SU-DHL-6 (cell line): ENCODE measurements at regions not wholly inside any gene's neighbourhood (a gene's known extent, or its start where the extent isn't known, plus 50 kb on each side); places are given as distances from the start of the nearest gene placed in this dataset.

Experiments
- H2AFZ ChIP-seq: fragments of 200-600 bp; sonication (generic); 2 replicates; pipeline ENCODE4 v1.6.1; 2014; ENCODE audit warnings: low read depth, mild to moderate bottlenecking, moderate library complexity, mixed read lengths, antibody characterized with exemption, low read length; ENCODE audit not compliant: severe bottlenecking
- H3F3A ChIP-seq: fragments of 200-600 bp; shearing (Covaris generic); 2 replicates; pipeline ENCODE4 v1.6.0; 2016; ENCODE audit warnings: antibody characterized with exemption, mild to moderate bottlenecking; ENCODE audit not compliant: insufficient read depth
- H3K27ac ChIP-seq: fragments of 200-600 bp; sonication (generic); 2 replicates; pipeline ENCODE4 v1.5.1; 2016; ENCODE audit warnings: low read depth, mild to moderate bottlenecking, low read length, moderate library complexity, mixed read lengths
- H3K27me3 ChIP-seq: fragments of 200-600 bp; sonication (generic), shearing (Covaris generic); 2 replicates; pipeline ENCODE4 v1.6.0; 2014; ENCODE audit warnings: mild to moderate bottlenecking, low read length
- H3K36me3 ChIP-seq: fragments of 200-600 bp; sonication (generic); 2 replicates; pipeline ENCODE4 v1.6.1; 2014; ENCODE audit warnings: mild to moderate bottlenecking, low read length, mixed read lengths
- H3K4me2 ChIP-seq: fragments of 300-600, 200-600 bp; shearing (Covaris generic), sonication (generic); 2 replicates; pipeline ENCODE4 v1.6.0; 2014; ENCODE audit warnings: low read length, low read depth, mild to moderate bottlenecking; ENCODE audit not compliant: poor library complexity, severe bottlenecking
- H3K4me3 ChIP-seq: fragments of 200-600 bp; sonication (generic); 2 replicates; pipeline ENCODE4 v1.5.1; 2014; ENCODE audit warnings: antibody characterized with exemption, low read length, mild to moderate bottlenecking, mixed read lengths; ENCODE audit not compliant: insufficient read depth, poor library complexity, severe bottlenecking
- H3K79me2 ChIP-seq: fragments of 200-600 bp; sonication (generic); 2 replicates; pipeline ENCODE4 v1.6.1; 2014; ENCODE audit warnings: mild to moderate bottlenecking, low read length, moderate library complexity; ENCODE audit not compliant: insufficient read depth
- H3K9ac ChIP-seq: fragments of 200-600 bp; sonication (generic); 2 replicates; pipeline ENCODE4 v1.7.0; 2014; ENCODE audit warnings: mild to moderate bottlenecking, low read length
- H3K9me2 ChIP-seq: fragments of 200-600 bp; sonication (generic); replicated peaks from 2 replicates; pipeline ENCODE4 v1.6.1; 2014; ENCODE audit warnings: low read length; ENCODE audit not compliant: insufficient read depth
- H3K9me3 ChIP-seq: fragments of 200-600 bp; sonication (generic); 2 replicates; pipeline ENCODE4 v1.6.1; 2014; ENCODE audit warnings: low read length, mixed read lengths; ENCODE audit not compliant: insufficient read depth
- H4K20me1 ChIP-seq: fragments of 200-600 bp; sonication (generic); 2 replicates; pipeline ENCODE4 v1.6.1; 2014; ENCODE audit warnings: low read depth, mild to moderate bottlenecking, antibody characterized with exemption, low read length, moderate library complexity, mixed read lengths
- EZH2phosphoT487 ChIP-seq: fragments of 200-600 bp; sonication (generic), shearing (Covaris generic); conservative IDR thresholded peaks from 2 replicates; pipeline ENCODE4 v1.6.1; 2018; ENCODE audit warnings: mild to moderate bottlenecking, antibody characterized with exemption, low read length, moderate library complexity, mixed read lengths
- TF ChIP-seq, protein P1 (sequence below): fragments of 200-600 bp; sonication (generic); IDR thresholded peaks from one replicate; pipeline ENCODE4 v1.5.1; 2017; ENCODE audit warnings: antibody characterized with exemption, mild to moderate bottlenecking, low read length, moderate library complexity; ENCODE audit not compliant: insufficient read depth, poor library complexity, severe bottlenecking

- Histone ChIP-seq H3K4me3 (no peak overlapping the region), H3K36me3 (no peaks in the 10 kb centered on the region), H3K9ac (no peak overlapping the region), H3K9me2 (no peaks in the 10 kb centered on the region), H3K27me3 (no peaks in the 10 kb centered on the region), H3F3A (no peaks in the 10 kb centered on the region), H2AFZ (peak overlapping the region; percentile 46), H3K4me2 (no peak overlapping the region), H4K20me1 (no peaks in the 10 kb centered on the region), H3K27ac (no peak overlapping the region), H3K79me2 (no peaks in the 10 kb centered on the region), H3K9me3 (no peaks in the 10 kb centered on the region)
- TF ChIP-seq EZH2phosphoT487, result no peak
- TF ChIP-seq, protein P1, sequence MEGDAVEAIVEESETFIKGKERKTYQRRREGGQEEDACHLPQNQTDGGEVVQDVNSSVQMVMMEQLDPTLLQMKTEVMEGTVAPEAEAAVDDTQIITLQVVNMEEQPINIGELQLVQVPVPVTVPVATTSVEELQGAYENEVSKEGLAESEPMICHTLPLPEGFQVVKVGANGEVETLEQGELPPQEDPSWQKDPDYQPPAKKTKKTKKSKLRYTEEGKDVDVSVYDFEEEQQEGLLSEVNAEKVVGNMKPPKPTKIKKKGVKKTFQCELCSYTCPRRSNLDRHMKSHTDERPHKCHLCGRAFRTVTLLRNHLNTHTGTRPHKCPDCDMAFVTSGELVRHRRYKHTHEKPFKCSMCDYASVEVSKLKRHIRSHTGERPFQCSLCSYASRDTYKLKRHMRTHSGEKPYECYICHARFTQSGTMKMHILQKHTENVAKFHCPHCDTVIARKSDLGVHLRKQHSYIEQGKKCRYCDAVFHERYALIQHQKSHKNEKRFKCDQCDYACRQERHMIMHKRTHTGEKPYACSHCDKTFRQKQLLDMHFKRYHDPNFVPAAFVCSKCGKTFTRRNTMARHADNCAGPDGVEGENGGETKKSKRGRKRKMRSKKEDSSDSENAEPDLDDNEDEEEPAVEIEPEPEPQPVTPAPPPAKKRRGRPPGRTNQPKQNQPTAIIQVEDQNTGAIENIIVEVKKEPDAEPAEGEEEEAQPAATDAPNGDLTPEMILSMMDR, result no peak
Observed at GRCh38 chr14:42731480-42731879, 1124.8 kb downstream of the LRFN5 start.

DNA sequence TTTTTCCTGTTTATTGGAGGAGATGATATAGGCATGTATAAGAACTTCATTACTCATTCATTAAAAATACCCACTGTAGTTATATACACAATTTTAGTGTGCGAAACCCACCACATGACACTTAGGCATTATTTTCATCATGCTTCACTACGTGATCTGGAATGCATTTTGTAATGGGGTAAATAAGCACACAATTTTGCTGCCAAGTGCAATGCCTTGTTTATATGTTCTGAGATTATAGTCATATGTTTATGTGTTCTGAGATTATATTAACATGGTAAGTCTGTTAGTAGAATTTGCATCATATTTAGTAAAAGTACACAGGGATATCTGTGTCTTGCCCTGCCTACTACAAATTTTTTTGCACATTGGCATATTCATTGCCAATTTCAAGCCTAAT, 1123.0 kb downstream of the LRFN5 start:
- H3K4me3 ChIP-seq, result no peak overlapping the region
- H3K27ac ChIP-seq, result no peak overlapping the region

GRCh38 chr14:42719391-42719790, 1112.7 kb downstream of the LRFN5 start:
- H2AFZ ChIP-seq, result peak overlapping the region; percentile 1
- no peak for TF ChIP-seq EZH2phosphoT487
- TF ChIP-seq, protein P1, result no peak
- no peak overlapping the region for H3K4me2 ChIP-seq
- H3K4me3 ChIP-seq, result no peak overlapping the region
- no peaks in the 10 kb centered on the region for H3K79me2 ChIP-seq
- H3K9ac ChIP-seq, result no peak overlapping the region
- H4K20me1 ChIP-seq, result no peaks in the 10 kb centered on the region
- no peaks in the 10 kb centered on the region for H3K36me3 ChIP-seq
- H3K9me2 ChIP-seq, result no peaks in the 10 kb centered on the region
- H3K27ac ChIP-seq, result no peak overlapping the region
- H3F3A ChIP-seq, result no peaks in the 10 kb centered on the region
- H3K27me3 ChIP-seq, result no peaks in the 10 kb centered on the region
- no peaks in the 10 kb centered on the region for H3K9me3 ChIP-seq

More for the DNA sequence above, 1123.0 kb downstream of the LRFN5 start:
- no peaks in the 10 kb centered on the region for H3K27me3 ChIP-seq
- TF ChIP-seq, protein P1, result no peak
- TF ChIP-seq EZH2phosphoT487, result no peak
- H3K9ac ChIP-seq, result no peak overlapping the region
- H3K36me3 ChIP-seq, result no peaks in the 10 kb centered on the region
- no peaks in the 10 kb centered on the region for H3K9me2 ChIP-seq
- no peaks in the 10 kb centered on the region for H3F3A ChIP-seq
- H4K20me1 ChIP-seq, result no peaks in the 10 kb centered on the region
- no peaks in the 10 kb centered on the region for H3K79me2 ChIP-seq
- no peaks in the 10 kb centered on the region for H3K9me3 ChIP-seq
- H3K4me2 ChIP-seq, result no peak overlapping the region
- peak overlapping the region; percentile 65 for H2AFZ ChIP-seq

- Histone ChIP-seq H3K4me2 (no peak overlapping the region), H3F3A (no peaks in the 10 kb centered on the region), H3K27me3 (no peaks in the 10 kb centered on the region), H3K9me3 (no peaks in the 10 kb centered on the region), H3K36me3 (no peaks in the 10 kb centered on the region), H4K20me1 (no peaks in the 10 kb centered on the region), H3K9ac (no peak overlapping the region), H3K27ac (no peak overlapping the region), H3K4me3 (no peak overlapping the region), H3K79me2 (no peaks in the 10 kb centered on the region), H3K9me2 (no peaks in the 10 kb centered on the region), H2AFZ (no peak overlapping the region)
- TF ChIP-seq, protein P1, result no peak
- no peak for TF ChIP-seq EZH2phosphoT487
Observed at GRCh38 chr14:42715316-42715715, 1108.6 kb downstream of the LRFN5 start.
